GM21447 (cell line): ENCODE measurements at regions not wholly inside any gene's neighbourhood (a gene's known extent, or its start where the extent isn't known, plus 50 kb on each side); places are given as distances from the start of the nearest gene placed in this dataset.

Experiments
- ATAC-seq: cut with Tn5 transposase; IDR thresholded peaks from one replicate; pipeline ENCODE4 v1.9.1; 2021; ENCODE audit not compliant: unreplicated experiment

GRCh38 chr5:77846422-77847128, 70.4 kb upstream of the TBCA start:
- ATAC-seq, result no peak

DNA sequence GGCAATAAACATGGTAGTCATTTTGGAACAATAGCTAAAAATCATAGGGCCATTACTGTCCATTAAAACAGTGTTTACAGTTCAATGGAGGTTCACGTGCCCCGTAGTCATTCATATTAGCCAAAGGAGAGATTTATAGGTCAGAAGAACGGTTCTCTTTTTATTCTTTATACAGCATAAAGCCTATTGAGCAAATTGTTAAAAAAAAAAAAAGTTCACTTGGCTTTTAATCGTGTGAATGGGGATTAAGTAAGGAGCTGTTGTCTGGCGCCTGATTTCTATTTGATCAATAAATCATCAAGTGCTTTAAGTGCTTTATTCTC, 69.1 kb upstream of the TBCA start:
- ATAC-seq, result no peak

- ATAC-seq, result no peak
Observed at GRCh38 chr5:77844623-77845323, 68.6 kb upstream of the TBCA start.

- ATAC-seq, result no peak
Observed at GRCh38 chr5:77844373-77844622, 68.2 kb upstream of the TBCA start.

GRCh38 chr5:77843570-77844372, 67.6 kb upstream of the TBCA start:
- no peak for ATAC-seq

- ATAC-seq, result no peak
Observed at GRCh38 chr5:77842243-77842642, 66.1 kb upstream of the TBCA start.

DNA sequence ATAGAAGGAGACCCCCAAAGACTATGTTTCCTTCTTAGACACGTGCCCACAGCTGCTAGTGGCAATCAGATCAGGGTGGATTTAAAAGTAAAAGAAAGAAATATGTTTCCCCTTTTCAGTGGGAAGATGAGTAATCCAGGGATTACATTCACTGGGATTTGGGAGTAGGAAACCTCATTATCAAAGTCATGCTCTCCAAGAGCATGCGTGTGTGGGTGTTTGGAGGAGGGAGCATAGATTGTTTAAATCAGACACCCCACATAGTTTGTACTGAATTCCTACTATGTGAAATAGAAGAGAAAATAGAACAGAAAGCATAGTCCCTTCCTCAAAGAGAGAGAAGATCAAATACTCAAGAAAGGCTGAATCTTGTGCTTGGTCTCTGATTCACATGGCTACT, 65.5 kb upstream of the TBCA start:
- ATAC-seq, result no peak

- ATAC-seq, result no peak
Observed at GRCh38 chr5:77840930-77841329, 64.8 kb upstream of the TBCA start.

- ATAC-seq, result no peak
Observed at GRCh38 chr5:77839691-77840090, 63.6 kb upstream of the TBCA start.

DNA sequence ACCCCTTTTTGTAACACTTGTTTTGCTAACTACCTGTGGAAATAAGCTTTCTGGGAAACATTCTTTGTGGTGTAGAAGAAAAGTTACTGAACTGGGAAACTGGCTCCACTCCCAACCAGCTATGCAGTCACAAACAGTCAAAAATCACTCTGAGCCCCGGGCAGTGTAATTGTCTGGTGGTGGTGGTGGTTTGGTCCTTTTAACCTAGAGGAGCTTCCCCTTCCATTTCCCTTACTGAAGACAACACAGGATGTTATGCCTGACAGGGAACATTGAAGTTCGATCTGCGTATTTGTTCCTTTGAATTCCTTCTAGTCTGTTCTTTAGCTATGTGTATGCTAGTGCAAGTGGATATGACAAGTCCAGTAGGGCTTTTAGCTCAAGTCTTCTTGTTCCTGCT, 56.8 kb upstream of the TBCA start:
- ATAC-seq, result no peak

- no peak for ATAC-seq
Observed at GRCh38 chr5:77832166-77832770, 56.1 kb upstream of the TBCA start.

DNA sequence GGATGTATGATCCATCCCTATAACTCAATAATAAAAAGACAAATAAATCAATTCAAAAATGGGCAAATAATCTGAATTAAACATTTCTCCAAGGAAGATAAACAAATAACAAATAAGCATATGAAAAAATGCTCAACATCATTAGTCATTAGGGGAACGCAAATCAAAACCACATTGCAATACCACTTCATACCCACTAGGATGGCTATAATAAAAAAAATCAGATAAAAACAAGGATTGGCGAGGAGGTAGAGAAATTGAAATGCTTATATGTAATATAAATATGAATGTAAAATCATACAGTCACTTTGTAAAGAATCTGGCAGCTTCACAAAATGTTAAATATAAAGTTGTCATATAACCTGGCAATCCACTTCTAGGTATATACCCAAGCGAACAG, 52.3 kb upstream of the TBCA start:
- ATAC-seq, result no peak
